ENCODE measurements at regions not wholly inside any gene's neighbourhood (a gene's known extent, or its start where the extent isn't known, plus 50 kb on each side); places are given as distances from the start of the nearest gene placed in this dataset.
"Not testable (repeated sequence)": the region's sequence is repeated elsewhere in the genome, so short reads cannot be mapped to it uniquely, and the experiment has no call there.

- TF ChIP-seq CTCF (IDR thresholded peaks at IDR 0.05; ENCODE audit: low read length); EZH2 (IDR thresholded peaks at IDR 0.05; ENCODE audit: borderline replicate concordance, low read length): not testable (repeated sequence)
Observed at GRCh38 chr7:149972977-149973376, 99.2 kb downstream of the ATP6V0E2 start.
